ENCODE measurements at regions not wholly inside any gene's neighbourhood (a gene's known extent, or its start where the extent isn't known, plus 50 kb on each side); places are given as distances from the start of the nearest gene placed in this dataset.

DNA sequence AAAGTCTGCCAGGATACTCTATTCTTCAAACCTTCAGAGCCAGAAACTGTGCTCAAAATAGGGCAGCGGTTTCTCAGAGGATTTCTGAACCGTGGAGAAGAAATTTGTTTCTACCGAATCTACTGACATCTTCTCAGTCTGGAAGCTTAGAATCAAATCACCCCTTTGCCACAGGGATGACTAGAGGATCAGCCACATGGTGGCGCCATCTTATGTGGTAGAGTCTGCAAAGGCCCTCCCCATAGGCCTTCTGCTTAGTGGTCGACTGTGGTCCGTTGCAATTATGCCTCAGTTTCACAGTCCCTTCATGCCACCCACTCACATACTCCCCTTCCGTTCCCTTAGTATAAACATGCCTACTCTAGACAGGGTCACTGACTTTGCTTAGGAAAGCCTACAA is 680.7 kb upstream of the SPANXN1 start:
- TF ChIP-seq CTCF (IDR thresholded peaks at IDR 0.05; ENCODE audit: low read depth, low read length) (peak; percentile 23), POLR2A (IDR thresholded peaks at IDR 0.05; ENCODE audit: extremely low read depth, insufficient read length) (no peak)

All from NB4 (cell line).